ENCODE measurements at regions not wholly inside any gene's neighbourhood (a gene's known extent, or its start where the extent isn't known, plus 50 kb on each side); places are given as distances from the start of the nearest gene placed in this dataset.

GRCh38 chr18:4524096-4524495 is 69.0 kb upstream of the DLGAP1 start:
- no peak for DNase-seq (ENCODE audit: low spot score)
- Histone ChIP-seq H3K27me3 (replicated peaks; ENCODE audit: insufficient read depth, low read depth, low read length, poor library complexity) (peaks cover 5% of the 10 kb centered on the region), H3K9me3 (ENCODE audit: low read depth, low read length, poor library complexity, severe bottlenecking) (peaks cover 3% of the 10 kb centered on the region), H3K27ac (ENCODE audit: low read depth, low read length, poor library complexity, severe bottlenecking) (no peak overlapping the region), H3K4me1 (ENCODE audit: insufficient read depth, low read length, poor library complexity, severe bottlenecking) (peaks cover 5% of the 10 kb centered on the region), H3K4me3 (ENCODE audit: low read depth, low read length, poor library complexity, severe bottlenecking) (no peak overlapping the region), H3K36me3 (ENCODE audit: insufficient read depth, low read length, poor library complexity, severe bottlenecking) (no peaks in the 10 kb centered on the region)
- ChIA-PET POLR2A (ENCODE audit: low non-redundant PET) (no interaction called here), CTCF (no interaction called here)
- TF ChIP-seq EZH2 (IDR thresholded peaks at IDR 0.05; ENCODE audit: borderline replicate concordance, low read depth, low read length, poor library complexity, severe bottlenecking) (no peak), CTCF (conservative IDR thresholded peaks at IDR 0.05; ENCODE audit: low read depth, low read length) (0 out of 2 replicates have a peak, but pooled peaks have one; percentile 10)
- intact Hi-C loops (cut with micrococcal nuclease; ENCODE audit: unreplicated experiment) = no loop called here
- no TSS peak for BruUV-seq (replicated peaks)

DNA sequence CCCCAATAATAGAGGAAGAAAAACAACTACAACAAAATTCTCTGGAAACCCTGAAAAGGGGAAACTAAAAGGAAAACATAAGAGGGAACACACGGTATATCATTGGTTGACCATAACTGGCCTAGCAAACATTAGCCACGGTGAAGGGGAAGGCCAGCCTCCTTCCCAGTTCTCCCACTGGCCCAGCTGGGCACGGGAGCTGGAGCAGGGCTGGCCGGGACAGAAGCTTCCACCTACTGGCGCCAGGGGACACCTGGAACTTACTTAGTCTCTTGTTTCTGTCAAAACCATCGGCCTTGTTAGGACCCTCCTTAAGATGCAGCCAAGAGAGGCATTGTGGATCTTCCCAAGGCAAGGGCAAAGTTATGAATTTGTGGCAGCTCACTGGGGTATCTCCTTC is 56.1 kb upstream of the DLGAP1 start:
- no peaks in the 10 kb centered on the region for H3K36me3 ChIP-seq (ENCODE audit: insufficient read depth, low read length, poor library complexity, severe bottlenecking)
- TF ChIP-seq EZH2 (IDR thresholded peaks at IDR 0.05; ENCODE audit: borderline replicate concordance, low read depth, low read length, poor library complexity, severe bottlenecking) = no peak
- TF ChIP-seq CTCF (conservative IDR thresholded peaks at IDR 0.05; ENCODE audit: low read depth, low read length) = no peak
- no peaks in the 10 kb centered on the region for H3K27me3 ChIP-seq (replicated peaks; ENCODE audit: insufficient read depth, low read depth, low read length, poor library complexity)
- CTCF ChIA-PET = no interaction called here
- H3K27ac ChIP-seq (ENCODE audit: low read depth, low read length, poor library complexity, severe bottlenecking) = no peak overlapping the region
- no TSS peak for BruUV-seq (replicated peaks)
- H3K4me1 ChIP-seq (ENCODE audit: insufficient read depth, low read length, poor library complexity, severe bottlenecking) = no peaks in the 10 kb centered on the region
- POLR2A ChIA-PET (ENCODE audit: low non-redundant PET) = no interaction called here
- H3K4me3 ChIP-seq (ENCODE audit: low read depth, low read length, poor library complexity, severe bottlenecking) = no peak overlapping the region
- intact Hi-C loops (cut with micrococcal nuclease; ENCODE audit: unreplicated experiment) = no loop called here
- DNase-seq (ENCODE audit: low spot score) = peak; percentile 2
- no peaks in the 10 kb centered on the region for H3K9me3 ChIP-seq (ENCODE audit: low read depth, low read length, poor library complexity, severe bottlenecking)

GRCh38 chr18:4510711-4511110 is 55.6 kb upstream of the DLGAP1 start:
- BruUV-seq (replicated peaks) = no TSS peak
- Histone ChIP-seq H3K27ac (ENCODE audit: low read depth, low read length, poor library complexity, severe bottlenecking) (no peak overlapping the region), H3K36me3 (ENCODE audit: insufficient read depth, low read length, poor library complexity, severe bottlenecking) (no peaks in the 10 kb centered on the region), H3K9me3 (ENCODE audit: low read depth, low read length, poor library complexity, severe bottlenecking) (no peaks in the 10 kb centered on the region), H3K4me3 (ENCODE audit: low read depth, low read length, poor library complexity, severe bottlenecking) (no peak overlapping the region), H3K4me1 (ENCODE audit: insufficient read depth, low read length, poor library complexity, severe bottlenecking) (no peaks in the 10 kb centered on the region), H3K27me3 (replicated peaks; ENCODE audit: insufficient read depth, low read depth, low read length, poor library complexity) (no peaks in the 10 kb centered on the region)
- ChIA-PET CTCF (no interaction called here), POLR2A (ENCODE audit: low non-redundant PET) (no interaction called here)
- DNase-seq (ENCODE audit: low spot score) = peak; percentile 28
- intact Hi-C loops (cut with micrococcal nuclease; ENCODE audit: unreplicated experiment) = no loop called here
- TF ChIP-seq CTCF (conservative IDR thresholded peaks at IDR 0.05; ENCODE audit: low read depth, low read length) = no peak
